AG09309 (cell line): ENCODE measurements at regions not wholly inside any gene's neighbourhood (a gene's known extent, or its start where the extent isn't known, plus 50 kb on each side); places are given as distances from the start of the nearest gene placed in this dataset.
"Not testable (repeated sequence)": the region's sequence is repeated elsewhere in the genome, so short reads cannot be mapped to it uniquely, and the experiment has no call there.

Experiments
- DNase-seq: peaks from one replicate; pipeline ENCODE4 v3.0.0-alpha.2; 2010; ENCODE audit warnings: low read depth
- H3K4me3 ChIP-seq: 2 replicates; pipeline ENCODE4 v1.5.1; 2011; ENCODE audit warnings: mild to moderate bottlenecking, low read depth, low read length, moderate library complexity; ENCODE audit not compliant: control insufficient read depth
- TF ChIP-seq, protein P1 (sequence below): IDR thresholded peaks from 2 replicates; pipeline ENCODE4 v1.5.1; 2011; ENCODE audit warnings: mild to moderate bottlenecking, low read depth, low read length, inconsistent platforms; ENCODE audit not compliant: insufficient read depth, control insufficient read depth; ENCODE audit errors: missing control alignments

DNA sequence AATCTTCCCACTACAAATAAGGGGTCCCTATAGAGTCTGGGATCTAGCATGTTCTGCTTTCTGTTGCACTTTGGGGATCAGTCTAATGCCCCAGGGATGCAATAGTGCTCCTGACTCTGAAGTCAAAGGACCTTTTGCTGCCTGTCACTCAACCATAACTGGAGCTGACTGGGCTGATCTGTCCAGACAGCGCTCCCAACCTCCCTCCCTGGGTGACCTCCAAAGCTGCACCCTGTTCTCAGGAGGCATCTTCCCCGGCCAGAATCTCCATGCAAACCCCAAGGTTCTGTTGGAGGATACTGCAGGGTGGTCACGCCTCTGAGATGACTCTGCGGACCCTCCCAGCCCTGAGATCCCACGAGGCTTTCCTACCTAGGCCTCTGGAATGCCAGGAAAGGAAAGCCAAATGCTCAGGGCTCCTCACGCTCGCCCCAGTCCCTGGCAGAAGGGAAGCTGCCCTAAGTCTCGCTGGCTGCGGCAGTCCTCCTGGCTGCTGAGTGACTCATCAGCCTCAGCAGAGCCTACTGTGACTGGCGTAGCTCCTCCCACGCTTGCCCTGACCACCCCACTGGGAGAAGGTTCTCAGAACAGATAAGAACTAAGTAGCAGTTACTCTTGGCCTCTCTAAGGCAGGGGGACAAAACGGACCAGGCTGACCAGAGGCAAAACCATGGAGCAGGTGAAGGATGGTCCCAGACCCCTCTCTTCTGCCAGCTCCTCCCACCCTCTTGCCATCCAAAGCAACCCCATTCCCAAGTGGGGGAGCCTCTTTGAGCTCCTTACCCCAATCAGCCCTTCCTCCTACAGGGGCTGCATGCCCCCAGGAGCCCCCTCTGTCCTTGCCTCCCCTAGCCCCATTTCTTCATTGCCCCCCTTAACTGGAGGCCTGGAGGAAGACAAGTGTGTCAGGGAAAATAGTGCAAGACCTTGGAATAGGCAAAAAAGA is 124.1 kb upstream of the TNRC6C start:
- peak; percentile 62 for DNase-seq
- TF ChIP-seq, protein P1, sequence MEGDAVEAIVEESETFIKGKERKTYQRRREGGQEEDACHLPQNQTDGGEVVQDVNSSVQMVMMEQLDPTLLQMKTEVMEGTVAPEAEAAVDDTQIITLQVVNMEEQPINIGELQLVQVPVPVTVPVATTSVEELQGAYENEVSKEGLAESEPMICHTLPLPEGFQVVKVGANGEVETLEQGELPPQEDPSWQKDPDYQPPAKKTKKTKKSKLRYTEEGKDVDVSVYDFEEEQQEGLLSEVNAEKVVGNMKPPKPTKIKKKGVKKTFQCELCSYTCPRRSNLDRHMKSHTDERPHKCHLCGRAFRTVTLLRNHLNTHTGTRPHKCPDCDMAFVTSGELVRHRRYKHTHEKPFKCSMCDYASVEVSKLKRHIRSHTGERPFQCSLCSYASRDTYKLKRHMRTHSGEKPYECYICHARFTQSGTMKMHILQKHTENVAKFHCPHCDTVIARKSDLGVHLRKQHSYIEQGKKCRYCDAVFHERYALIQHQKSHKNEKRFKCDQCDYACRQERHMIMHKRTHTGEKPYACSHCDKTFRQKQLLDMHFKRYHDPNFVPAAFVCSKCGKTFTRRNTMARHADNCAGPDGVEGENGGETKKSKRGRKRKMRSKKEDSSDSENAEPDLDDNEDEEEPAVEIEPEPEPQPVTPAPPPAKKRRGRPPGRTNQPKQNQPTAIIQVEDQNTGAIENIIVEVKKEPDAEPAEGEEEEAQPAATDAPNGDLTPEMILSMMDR = no peak
- H3K4me3 ChIP-seq = no peak overlapping the region

DNA sequence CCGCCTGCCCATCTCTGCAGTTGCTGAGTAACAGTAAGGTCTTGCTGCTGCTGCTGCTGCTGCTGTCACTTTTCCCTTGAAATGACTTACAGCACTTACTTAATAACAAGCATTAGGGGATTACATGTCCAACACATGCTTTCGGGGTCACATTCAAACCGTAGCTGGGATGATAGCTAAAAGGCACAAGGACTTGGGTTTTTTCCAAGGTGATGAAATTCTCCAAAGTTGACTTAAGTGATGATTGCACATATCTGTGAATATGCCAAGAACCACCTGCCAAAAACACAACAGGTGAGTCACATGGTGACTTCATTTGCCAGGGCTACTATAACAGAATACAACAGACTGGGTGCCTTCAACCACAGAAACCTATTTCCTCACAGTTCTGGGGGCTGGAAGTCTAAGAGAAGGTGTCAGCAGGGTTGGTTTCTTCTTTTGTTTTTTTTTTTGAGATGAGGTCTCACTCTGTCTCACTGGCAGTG is 121.9 kb upstream of the TNRC6C start:
- no peak for DNase-seq
- TF ChIP-seq, protein P1 = no peak
- no peak overlapping the region for H3K4me3 ChIP-seq

DNA sequence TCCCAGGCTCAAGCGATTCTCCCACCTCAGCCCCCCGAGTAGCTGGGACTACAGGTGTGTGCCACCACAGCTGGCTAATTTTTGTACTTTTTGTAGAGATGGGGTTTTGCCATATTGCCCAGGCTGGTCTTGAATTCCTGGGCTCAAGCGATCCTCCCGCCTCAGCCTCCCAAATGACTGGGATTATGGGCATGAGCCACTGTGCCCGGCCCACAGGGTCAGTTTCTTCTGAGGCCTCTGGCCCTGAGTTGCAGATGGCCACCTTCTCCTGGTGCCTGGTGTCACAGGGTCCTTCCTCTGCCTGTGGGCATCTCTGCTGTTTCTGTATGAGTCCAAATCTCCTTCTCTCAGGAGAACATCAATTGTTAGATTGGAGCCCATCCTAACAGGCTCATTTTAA is 121.4 kb upstream of the TNRC6C start:
- H3K4me3 ChIP-seq, DNase-seq: not testable (repeated sequence)

DNA sequence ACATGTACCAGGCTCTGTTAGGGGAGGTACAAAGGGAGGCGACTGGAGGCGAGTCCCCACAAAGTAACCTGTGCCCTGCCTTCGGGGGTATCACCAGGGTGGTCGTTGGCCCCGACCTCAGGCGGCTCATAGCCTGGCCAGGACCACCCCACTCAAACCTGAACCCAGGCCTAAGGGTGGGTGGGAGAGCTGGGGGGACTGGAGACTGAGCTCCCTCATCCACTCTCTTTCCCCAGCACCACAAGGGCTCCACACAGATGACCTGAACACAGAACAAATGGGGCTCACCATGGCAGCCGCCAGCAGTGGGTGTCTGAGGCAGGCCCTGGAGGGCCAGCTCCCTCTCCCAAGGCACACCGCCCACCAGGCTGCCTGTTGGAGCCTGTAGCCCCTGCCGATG is 120.6 kb upstream of the TNRC6C start:
- TF ChIP-seq, protein P1 = no peak
- DNase-seq = no peak
- no peak overlapping the region for H3K4me3 ChIP-seq

DNA sequence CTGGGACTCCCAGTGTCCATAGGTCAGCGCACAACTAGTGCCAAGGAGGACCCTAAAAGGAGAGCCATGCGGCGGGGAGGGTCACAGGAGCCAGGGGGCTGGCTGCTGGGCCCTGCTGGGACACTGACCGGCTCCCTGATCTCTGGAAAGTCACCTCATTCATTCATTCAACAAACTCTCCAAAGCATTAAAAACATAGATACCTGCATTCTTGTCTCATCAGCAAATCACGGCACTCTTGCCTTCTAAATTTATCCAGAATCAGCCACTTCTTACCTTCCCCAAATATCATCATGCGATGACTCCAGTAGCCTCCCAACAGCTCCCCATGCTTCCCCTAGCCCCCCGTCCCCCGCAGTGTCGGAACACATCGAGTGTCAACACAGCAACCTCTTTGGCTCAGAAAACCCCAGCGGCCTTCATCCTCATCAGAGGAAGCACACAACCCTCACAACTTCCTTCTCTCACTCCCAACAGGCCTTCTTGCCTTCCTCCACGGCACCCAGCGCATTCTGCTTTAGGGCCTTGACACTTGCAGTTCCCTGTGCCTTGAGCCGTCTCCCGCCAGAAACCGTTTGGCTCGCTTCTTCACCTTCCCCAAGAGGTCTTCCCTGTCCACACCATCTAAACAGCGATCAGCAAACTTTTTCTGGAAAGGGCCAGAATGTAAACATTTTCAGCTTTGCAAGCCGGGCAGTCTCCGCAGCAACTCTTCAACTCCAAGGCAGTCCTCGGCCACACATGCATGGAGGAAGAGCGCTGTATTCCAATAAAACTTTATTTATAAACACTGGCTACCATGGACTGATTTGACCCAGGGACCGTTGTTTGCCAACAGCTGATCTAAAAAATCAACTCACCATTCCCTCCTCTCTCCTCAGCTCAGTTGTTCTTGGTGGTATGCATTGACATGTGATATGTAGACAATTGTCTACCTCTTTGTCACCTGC is 119.5 kb upstream of the TNRC6C start:
- no peak overlapping the region for H3K4me3 ChIP-seq
- TF ChIP-seq, protein P1 = no peak
- no peak for DNase-seq

DNA sequence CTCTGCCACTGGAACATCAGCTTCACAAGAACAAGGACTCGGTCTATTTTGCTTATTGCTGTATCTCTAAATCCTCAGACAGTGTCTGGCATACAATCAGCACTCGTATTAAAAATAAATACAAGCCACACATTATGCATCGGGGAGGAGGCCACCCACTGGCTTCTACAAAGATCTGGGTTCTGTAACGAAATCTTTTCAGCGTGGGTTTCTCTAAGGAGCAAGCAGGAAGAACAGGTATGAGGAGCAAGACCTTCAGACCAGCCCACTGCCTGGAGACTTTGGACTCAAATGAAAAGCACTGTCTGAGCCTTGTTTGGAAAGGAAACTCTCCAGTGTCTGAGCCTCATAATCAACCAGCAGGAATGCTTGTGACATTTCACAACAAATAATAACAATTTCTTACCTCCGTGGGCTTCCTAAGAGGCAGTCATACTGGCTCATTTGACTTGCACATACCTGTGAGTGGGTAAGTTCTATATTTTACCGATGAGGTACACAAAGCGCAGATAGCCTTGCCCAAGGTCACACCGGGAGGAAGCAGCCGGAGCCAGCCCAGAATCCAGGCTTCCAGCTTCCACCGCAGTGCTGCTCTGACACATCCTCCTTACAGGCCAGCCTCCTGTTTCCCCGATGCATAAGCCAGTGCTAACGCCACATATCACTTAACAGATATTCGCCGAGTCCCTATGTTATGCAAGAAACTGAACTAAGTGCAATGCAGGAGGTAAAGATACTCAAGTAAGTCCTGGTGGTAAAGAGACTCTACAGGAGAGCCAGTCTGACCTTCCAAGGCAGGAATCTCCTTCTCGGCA is 118.6 kb upstream of the TNRC6C start:
- TF ChIP-seq, protein P1 = no peak
- DNase-seq = no peak
- H3K4me3 ChIP-seq = no peak overlapping the region
